ENCODE measurements at regions not wholly inside any gene's neighbourhood (a gene's known extent, or its start where the extent isn't known, plus 50 kb on each side); places are given as distances from the start of the nearest gene placed in this dataset.

- TF ChIP-seq USF1 (IDR thresholded peaks at IDR 0.05) (no peak), CEBPB (IDR thresholded peaks at IDR 0.05) (no peak), EP300 (IDR thresholded peaks at IDR 0.05; ENCODE audit: borderline replicate concordance) (no peak), MAX (IDR thresholded peaks at IDR 0.05) (no peak), YY1 (IDR thresholded peaks at IDR 0.05; ENCODE audit: low read depth) (no peak), ZBTB7A (IDR thresholded peaks at IDR 0.05; ENCODE audit: low read depth) (no peak), CREB1 (IDR thresholded peaks at IDR 0.05; ENCODE audit: low read depth) (no peak), TAF1 (IDR thresholded peaks at IDR 0.05; ENCODE audit: low read depth) (no peak), REST (IDR thresholded peaks at IDR 0.05; ENCODE audit: low read depth) (no peak), FOXM1 (IDR thresholded peaks at IDR 0.05; ENCODE audit: borderline replicate concordance, low read depth) (no peak), TEAD4 (IDR thresholded peaks at IDR 0.05) (no peak), RAD21 (IDR thresholded peaks at IDR 0.05; ENCODE audit: low read depth) (no peak), TCF12 (IDR thresholded peaks at IDR 0.05; ENCODE audit: low read depth) (no peak), NFIC (IDR thresholded peaks at IDR 0.05) (no peak), EGR1 (IDR thresholded peaks at IDR 0.05) (no peak)
Measured at GRCh38 chr6:169044381-169045230, 209.0 kb downstream of the THBS2 start.

GRCh38 chr6:169042061-169042460 is 211.6 kb downstream of the THBS2 start:
- TF ChIP-seq CEBPB (IDR thresholded peaks at IDR 0.05), result no peak
- TF ChIP-seq YY1 (IDR thresholded peaks at IDR 0.05; ENCODE audit: low read depth), result no peak
- TF ChIP-seq MAX (IDR thresholded peaks at IDR 0.05), result no peak
- no peak for TF ChIP-seq EP300 (IDR thresholded peaks at IDR 0.05; ENCODE audit: borderline replicate concordance)
- no peak for TF ChIP-seq TEAD4 (IDR thresholded peaks at IDR 0.05)
- no peak for TF ChIP-seq TAF1 (IDR thresholded peaks at IDR 0.05; ENCODE audit: low read depth)
- no peak for TF ChIP-seq USF1 (IDR thresholded peaks at IDR 0.05)
- no peak for TF ChIP-seq TCF12 (IDR thresholded peaks at IDR 0.05; ENCODE audit: low read depth)
- no peak for TF ChIP-seq NFIC (IDR thresholded peaks at IDR 0.05)
- no peak for TF ChIP-seq EGR1 (IDR thresholded peaks at IDR 0.05)
- TF ChIP-seq REST (IDR thresholded peaks at IDR 0.05; ENCODE audit: low read depth), result no peak
- no peak for TF ChIP-seq FOXM1 (IDR thresholded peaks at IDR 0.05; ENCODE audit: borderline replicate concordance, low read depth)
- TF ChIP-seq CREB1 (IDR thresholded peaks at IDR 0.05; ENCODE audit: low read depth), result no peak
- TF ChIP-seq RAD21 (IDR thresholded peaks at IDR 0.05; ENCODE audit: low read depth), result no peak
- no peak for TF ChIP-seq ZBTB7A (IDR thresholded peaks at IDR 0.05; ENCODE audit: low read depth)

- no peak for TF ChIP-seq ZBTB7A (IDR thresholded peaks at IDR 0.05; ENCODE audit: low read depth)
- TF ChIP-seq RAD21 (IDR thresholded peaks at IDR 0.05; ENCODE audit: low read depth), result no peak
- no peak for TF ChIP-seq EP300 (IDR thresholded peaks at IDR 0.05; ENCODE audit: borderline replicate concordance)
- TF ChIP-seq TEAD4 (IDR thresholded peaks at IDR 0.05), result no peak
- no peak for TF ChIP-seq EGR1 (IDR thresholded peaks at IDR 0.05)
- no peak for TF ChIP-seq CEBPB (IDR thresholded peaks at IDR 0.05)
- no peak for TF ChIP-seq MAX (IDR thresholded peaks at IDR 0.05)
- TF ChIP-seq NFIC (IDR thresholded peaks at IDR 0.05), result no peak
- TF ChIP-seq YY1 (IDR thresholded peaks at IDR 0.05; ENCODE audit: low read depth), result no peak
- TF ChIP-seq FOXM1 (IDR thresholded peaks at IDR 0.05; ENCODE audit: borderline replicate concordance, low read depth), result no peak
- no peak for TF ChIP-seq TCF12 (IDR thresholded peaks at IDR 0.05; ENCODE audit: low read depth)
- TF ChIP-seq REST (IDR thresholded peaks at IDR 0.05; ENCODE audit: low read depth), result no peak
- TF ChIP-seq TAF1 (IDR thresholded peaks at IDR 0.05; ENCODE audit: low read depth), result no peak
- no peak for TF ChIP-seq USF1 (IDR thresholded peaks at IDR 0.05)
- no peak for TF ChIP-seq CREB1 (IDR thresholded peaks at IDR 0.05; ENCODE audit: low read depth)
Measured at GRCh38 chr6:169041078-169041477, 212.6 kb downstream of the THBS2 start.
